ENCODE measurements at regions not wholly inside any gene's neighbourhood (a gene's known extent, or its start where the extent isn't known, plus 50 kb on each side); places are given as distances from the start of the nearest gene placed in this dataset.

DNA sequence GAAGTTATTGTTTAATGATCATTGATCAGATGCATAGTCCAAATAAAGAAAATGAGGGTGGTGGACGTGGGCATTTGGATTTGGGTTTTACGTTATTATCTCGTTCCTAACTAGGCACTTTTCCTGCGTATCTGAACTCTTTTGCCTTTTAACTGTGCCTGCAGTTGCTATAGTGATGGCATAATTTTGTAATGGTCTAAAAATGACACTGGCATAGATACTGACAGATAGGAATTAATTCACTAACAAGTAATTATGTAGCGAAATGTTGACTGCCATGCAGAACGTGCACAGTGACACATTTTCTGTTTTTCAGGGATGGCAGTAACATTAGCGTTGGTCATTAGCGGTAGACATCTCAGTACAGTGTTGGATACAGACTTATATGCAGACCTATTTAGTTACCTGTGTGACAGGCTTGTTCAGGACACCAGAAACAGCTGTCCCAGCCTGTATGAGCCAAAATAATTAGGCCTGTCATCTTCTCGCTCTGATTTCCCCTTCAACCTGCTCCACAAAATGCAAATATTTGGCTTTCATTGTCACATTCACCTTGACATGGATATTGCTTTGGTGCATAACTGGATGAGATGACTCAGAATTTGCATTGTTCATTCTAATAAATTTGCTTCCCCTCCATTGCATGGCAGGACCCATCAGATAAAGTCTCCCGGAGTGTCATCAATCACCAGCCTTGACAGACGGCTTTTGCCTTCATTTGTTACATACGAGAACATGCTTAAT lies 413.3 kb upstream of the IRX1 start:
- 34 to 41% methylated on average over 12 of the region's 12 CpGs for WGBS, 2 donors
- Histone ChIP-seq H3K27me3 (peaks cover 0 to 24% (median 3%) of the 10 kb centered on the region in 4 donors), H3K4me3 (no peak overlapping the region), H3K27ac (no peak overlapping the region), H3K9me3 (no peaks in the 10 kb centered on the region), H3K4me1 (no peaks in the 10 kb centered on the region), H3K36me3 (no peaks in the 10 kb centered on the region)
- intact Hi-C loops (cut with DNase I) = no loop called here
- no peak for FAIRE-seq
- DNase-seq = no peak
- ATAC-seq = no peak
- TF ChIP-seq, protein P1, sequence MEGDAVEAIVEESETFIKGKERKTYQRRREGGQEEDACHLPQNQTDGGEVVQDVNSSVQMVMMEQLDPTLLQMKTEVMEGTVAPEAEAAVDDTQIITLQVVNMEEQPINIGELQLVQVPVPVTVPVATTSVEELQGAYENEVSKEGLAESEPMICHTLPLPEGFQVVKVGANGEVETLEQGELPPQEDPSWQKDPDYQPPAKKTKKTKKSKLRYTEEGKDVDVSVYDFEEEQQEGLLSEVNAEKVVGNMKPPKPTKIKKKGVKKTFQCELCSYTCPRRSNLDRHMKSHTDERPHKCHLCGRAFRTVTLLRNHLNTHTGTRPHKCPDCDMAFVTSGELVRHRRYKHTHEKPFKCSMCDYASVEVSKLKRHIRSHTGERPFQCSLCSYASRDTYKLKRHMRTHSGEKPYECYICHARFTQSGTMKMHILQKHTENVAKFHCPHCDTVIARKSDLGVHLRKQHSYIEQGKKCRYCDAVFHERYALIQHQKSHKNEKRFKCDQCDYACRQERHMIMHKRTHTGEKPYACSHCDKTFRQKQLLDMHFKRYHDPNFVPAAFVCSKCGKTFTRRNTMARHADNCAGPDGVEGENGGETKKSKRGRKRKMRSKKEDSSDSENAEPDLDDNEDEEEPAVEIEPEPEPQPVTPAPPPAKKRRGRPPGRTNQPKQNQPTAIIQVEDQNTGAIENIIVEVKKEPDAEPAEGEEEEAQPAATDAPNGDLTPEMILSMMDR (IDR thresholded peaks at IDR 0.05) = no peak

DNA sequence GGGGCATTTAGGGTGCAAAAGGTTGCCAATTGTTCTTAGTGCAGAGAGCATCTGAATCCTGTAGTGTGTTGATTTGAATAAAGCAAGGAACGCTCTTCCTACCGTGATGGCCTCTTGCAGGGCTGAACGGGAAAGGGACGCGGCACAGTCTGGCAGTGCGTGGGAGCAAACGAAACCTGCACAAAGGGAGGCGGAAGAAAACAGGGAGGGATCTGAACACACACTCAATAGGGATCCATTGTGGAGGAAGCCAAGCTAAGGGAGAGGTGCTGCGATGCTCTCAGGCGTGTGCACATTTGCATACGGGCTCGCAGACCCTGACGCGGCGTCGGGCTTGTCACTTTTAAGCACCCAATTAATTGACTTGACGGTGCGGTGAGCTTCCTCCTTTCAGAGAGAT lies 414.0 kb upstream of the IRX1 start:
- TF ChIP-seq, protein P1 (IDR thresholded peaks at IDR 0.05) = no peak
- WGBS, 2 donors = 29% methylated on average over 18 of the region's 18 CpGs
- H3K4me3 ChIP-seq = no peak overlapping the region
- intact Hi-C loops (cut with DNase I) = no loop called here
- no peak overlapping the region for H3K27ac ChIP-seq
- no peaks in the 10 kb centered on the region for H3K36me3 ChIP-seq
- H3K9me3 ChIP-seq = no peaks in the 10 kb centered on the region
- FAIRE-seq = no peak
- no peak for DNase-seq
- peaks cover 0 to 17% (median 3%) of the 10 kb centered on the region in 4 donors for H3K27me3 ChIP-seq
- no peaks in the 10 kb centered on the region for H3K4me1 ChIP-seq
- ATAC-seq = no peak

DNA sequence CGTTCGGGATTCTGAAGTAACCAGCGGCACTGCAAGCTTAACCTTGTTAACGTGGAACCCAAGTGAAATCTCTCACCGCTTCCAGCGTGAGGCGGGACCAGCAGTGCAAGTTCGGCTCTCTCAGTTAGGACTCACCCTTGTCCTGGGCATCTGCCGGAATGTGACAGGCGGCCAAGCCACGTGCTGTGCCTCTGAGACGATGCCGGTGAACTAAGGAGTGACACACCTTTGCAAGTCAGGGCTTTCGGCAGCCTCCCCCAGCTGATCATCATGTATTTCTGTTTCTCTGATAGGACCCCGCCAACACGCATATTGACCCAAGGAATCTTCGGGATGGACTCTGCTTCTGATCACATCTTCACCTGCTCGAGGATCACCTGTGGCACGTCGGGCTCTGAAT lies 415.0 kb upstream of the IRX1 start:
- no peak for DNase-seq
- no peaks in the 10 kb centered on the region for H3K4me1 ChIP-seq
- H3K4me3 ChIP-seq = no peak overlapping the region
- no peak for ATAC-seq
- H3K36me3 ChIP-seq = no peaks in the 10 kb centered on the region
- H3K9me3 ChIP-seq = no peaks in the 10 kb centered on the region
- no peak for FAIRE-seq
- intact Hi-C loops (cut with DNase I) = no loop called here
- H3K27ac ChIP-seq = no peak overlapping the region
- 53 to 55% methylated on average over 20 of the region's 20 CpGs for WGBS, 2 donors
- TF ChIP-seq, protein P1 (IDR thresholded peaks at IDR 0.05) = no peak
- peaks cover 0 to 13% (median 3%) of the 10 kb centered on the region in 4 donors for H3K27me3 ChIP-seq

DNA sequence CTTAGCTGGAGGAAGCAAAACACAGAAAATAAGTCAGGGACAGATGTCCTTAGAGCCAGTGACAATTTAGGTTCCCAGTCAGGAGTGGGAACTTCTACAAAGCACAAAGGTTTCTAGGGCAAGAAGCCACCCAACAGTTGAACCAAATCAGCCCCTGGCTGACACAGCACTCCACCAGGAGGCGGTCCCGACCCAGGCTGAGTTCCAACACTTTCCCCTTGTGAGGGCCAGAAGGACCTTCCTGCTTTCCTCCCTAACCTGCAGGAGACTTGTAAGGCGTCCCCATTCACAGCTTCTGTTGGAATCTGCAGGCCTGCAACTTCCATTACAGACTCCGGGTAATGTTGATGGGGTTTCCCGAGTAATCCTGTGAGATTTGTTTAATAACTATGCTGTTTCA lies 416.4 kb upstream of the IRX1 start:
- no peak overlapping the region for H3K4me3 ChIP-seq
- ATAC-seq (no peak), DNase-seq (no peak), FAIRE-seq (no peak)
- no peaks in the 10 kb centered on the region for H3K4me1 ChIP-seq
- 23 to 44% methylated on average over 5 of the region's 5 CpGs for WGBS, 2 donors
- TF ChIP-seq, protein P1 (IDR thresholded peaks at IDR 0.05) = no peak
- intact Hi-C loops (cut with DNase I) = no loop called here
- peaks cover 0 to 11% (median 2%) of the 10 kb centered on the region in 4 donors for H3K27me3 ChIP-seq
- no peak overlapping the region for H3K27ac ChIP-seq
- H3K9me3 ChIP-seq = no peaks in the 10 kb centered on the region
- no peaks in the 10 kb centered on the region for H3K36me3 ChIP-seq

DNA sequence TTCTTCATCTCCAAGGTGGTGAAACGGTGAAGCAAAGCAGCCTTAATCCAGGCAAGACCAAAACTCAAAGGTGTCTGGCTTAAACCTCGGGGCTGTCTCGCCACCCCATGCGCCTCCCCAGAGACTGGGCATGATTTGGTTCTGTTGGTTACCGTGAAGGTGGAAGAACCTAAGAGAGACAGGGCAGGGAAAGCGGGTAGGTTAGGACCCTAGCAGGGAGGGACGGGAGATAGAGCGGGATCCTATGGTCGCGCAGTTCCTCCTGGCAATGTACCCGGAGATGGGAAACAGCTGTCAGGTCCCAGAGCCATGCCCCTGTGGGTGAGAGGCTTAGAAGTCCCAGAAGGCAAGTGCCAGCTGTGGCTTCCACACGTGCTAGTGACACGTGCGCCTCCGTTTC lies 418.3 kb upstream of the IRX1 start:
- Histone ChIP-seq H3K4me3 (no peak overlapping the region), H3K27ac (no peak overlapping the region), H3K4me1 (no peaks in the 10 kb centered on the region), H3K36me3 (no peaks in the 10 kb centered on the region), H3K27me3 (peaks cover 0 to 11% (median under 1%) of the 10 kb centered on the region in 4 donors), H3K9me3 (no peaks in the 10 kb centered on the region)
- FAIRE-seq = no peak
- DNase-seq = no peak
- TF ChIP-seq, protein P1 (IDR thresholded peaks at IDR 0.05) = no peak
- no peak for ATAC-seq
- 71 to 81% methylated on average over 15 of the region's 15 CpGs for WGBS, 2 donors
- intact Hi-C loops (cut with DNase I) = no loop called here

All from pancreas (tissue), 10 donors.